ENCODE measurements at regions not wholly inside any gene's neighbourhood (a gene's known extent, or its start where the extent isn't known, plus 50 kb on each side); places are given as distances from the start of the nearest gene placed in this dataset.

- CTCF ChIA-PET = no interaction called here
- no peak for ATAC-seq
- no peaks in the 10 kb centered on the region for H3K36me3 Mint-ChIP-seq (ENCODE audit: low read depth)
- no peaks in the 10 kb centered on the region for H3K4me1 Mint-ChIP-seq
- POLR2A ChIA-PET = no interaction called here
- no peak for DNase-seq
- intact Hi-C loops (cut with DNase I, micrococcal nuclease) = no loop called here
- H3K9me3 Mint-ChIP-seq (ENCODE audit: low read depth) = no peaks in the 10 kb centered on the region
- H3K27me3 Mint-ChIP-seq = no peaks in the 10 kb centered on the region
- no peak overlapping the region for H3K4me3 Mint-ChIP-seq
- no peak overlapping the region for H3K27ac Mint-ChIP-seq
Observed at GRCh38 chr18:23365602-23366001, 87.5 kb upstream of the RIOK3 start.

GRCh38 chr18:23369266-23369665, 83.8 kb upstream of the RIOK3 start:
- DNase-seq (no peak), ATAC-seq (no peak)
- H3K27ac Mint-ChIP-seq = no peak overlapping the region
- H3K9me3 Mint-ChIP-seq (ENCODE audit: low read depth) = no peaks in the 10 kb centered on the region
- H3K4me3 Mint-ChIP-seq = no peak overlapping the region
- POLR2A ChIA-PET = interaction anchor here (0.6 kb wide), 1 partner anchor 568 kb away, joined by 5 read pairs; no protein-coding TSS in a partner anchor
- H3K4me1 Mint-ChIP-seq = no peaks in the 10 kb centered on the region
- peaks cover 2% of the 10 kb centered on the region for H3K36me3 Mint-ChIP-seq (ENCODE audit: low read depth)
- no peaks in the 10 kb centered on the region for H3K27me3 Mint-ChIP-seq
- CTCF ChIA-PET = interaction anchor here (1.1 to 1.7 kb wide), 2 partner anchors 10 to 15 kb away, joined by 4 to 5 read pairs; no protein-coding TSS in a partner anchor
- intact Hi-C loops (cut with DNase I, micrococcal nuclease) = no loop called here

- Mint-ChIP-seq H3K4me3 (no peak overlapping the region), H3K27me3 (no peaks in the 10 kb centered on the region), H3K9me3 (ENCODE audit: low read depth) (no peaks in the 10 kb centered on the region), H3K36me3 (ENCODE audit: low read depth) (peaks cover 2% of the 10 kb centered on the region), H3K4me1 (peaks cover 14% of the 10 kb centered on the region), H3K27ac (no peak overlapping the region)
- intact Hi-C loops (cut with DNase I, micrococcal nuclease) = no loop called here
- ATAC-seq (no peak), DNase-seq (no peak)
- ChIA-PET POLR2A (no interaction called here), CTCF (no interaction called here)
Observed at GRCh38 chr18:23373570-23373969, 79.5 kb upstream of the RIOK3 start.

GRCh38 chr18:23377669-23378301, 75.3 kb upstream of the RIOK3 start:
- Mint-ChIP-seq H3K27ac (peak overlapping the region; percentile 69), H3K27me3 (no peaks in the 10 kb centered on the region), H3K36me3 (ENCODE audit: low read depth) (peaks cover 2% of the 10 kb centered on the region), H3K4me1 (peaks cover 16% of the 10 kb centered on the region), H3K4me3 (no peak overlapping the region), H3K9me3 (ENCODE audit: low read depth) (no peaks in the 10 kb centered on the region)
- intact Hi-C loops (cut with DNase I, micrococcal nuclease) = loop anchor here (1.0 to 2.0 kb wide), 3 partner anchors 37 to 246 kb away; no protein-coding TSS in a partner anchor
- CTCF ChIA-PET = interaction anchor here (0.6 to 2.7 kb wide), 5 partner anchors 18 to 576 kb away, joined by 3 to 14 read pairs (median 7); no protein-coding TSS in a partner anchor
- POLR2A ChIA-PET = no interaction called here
- ATAC-seq (peak; percentile 89), DNase-seq (peak; percentile 11)

GRCh38 chr18:23378302-23378686, 74.8 kb upstream of the RIOK3 start:
- POLR2A ChIA-PET = no interaction called here
- peaks cover 16% of the 10 kb centered on the region for H3K4me1 Mint-ChIP-seq
- CTCF ChIA-PET = interaction anchor here (0.6 to 2.7 kb wide), 9 partner anchors 8 to 577 kb away, joined by 3 to 14 read pairs (median 7); no protein-coding TSS in a partner anchor
- intact Hi-C loops (cut with DNase I, micrococcal nuclease) = loop anchor here in 1 of 2 experiments (1.0 kb wide), 1 partner anchor 247 kb away; no protein-coding TSS in a partner anchor
- peak overlapping the region; percentile 69 for H3K27ac Mint-ChIP-seq
- ATAC-seq = no peak
- no peaks in the 10 kb centered on the region for H3K9me3 Mint-ChIP-seq (ENCODE audit: low read depth)
- no peak overlapping the region for H3K4me3 Mint-ChIP-seq
- no peaks in the 10 kb centered on the region for H3K27me3 Mint-ChIP-seq
- no peak for DNase-seq
- H3K36me3 Mint-ChIP-seq (ENCODE audit: low read depth) = peaks cover 4% of the 10 kb centered on the region

GRCh38 chr18:23380001-23380550, 73.0 kb upstream of the RIOK3 start:
- intact Hi-C loops (cut with DNase I, micrococcal nuclease) = no loop called here
- Mint-ChIP-seq H3K4me1 (peaks cover 22% of the 10 kb centered on the region), H3K9me3 (ENCODE audit: low read depth) (no peaks in the 10 kb centered on the region), H3K27ac (no peak overlapping the region), H3K27me3 (no peaks in the 10 kb centered on the region), H3K36me3 (ENCODE audit: low read depth) (peaks cover 5% of the 10 kb centered on the region), H3K4me3 (no peak overlapping the region)
- DNase-seq (no peak), ATAC-seq (no peak)
- ChIA-PET CTCF (interaction anchor here (0.6 to 2.7 kb wide), 7 partner anchors 11 to 447 kb away, joined by 3 to 11 read pairs (median 3); partner anchors contain the start of gene RBBP8), POLR2A (no interaction called here)

- intact Hi-C loops (cut with DNase I, micrococcal nuclease) = no loop called here
- peaks cover 5% of the 10 kb centered on the region for H3K36me3 Mint-ChIP-seq (ENCODE audit: low read depth)
- POLR2A ChIA-PET = no interaction called here
- no peak for DNase-seq
- no peak overlapping the region for H3K27ac Mint-ChIP-seq
- CTCF ChIA-PET = interaction anchor here (0.6 kb wide), 1 partner anchor 298 kb away, joined by 3 read pairs; no protein-coding TSS in a partner anchor
- ATAC-seq = no peak
- no peaks in the 10 kb centered on the region for H3K9me3 Mint-ChIP-seq (ENCODE audit: low read depth)
- no peak overlapping the region for H3K4me3 Mint-ChIP-seq
- no peaks in the 10 kb centered on the region for H3K27me3 Mint-ChIP-seq
- H3K4me1 Mint-ChIP-seq = peaks cover 29% of the 10 kb centered on the region
Observed at GRCh38 chr18:23380817-23381216, 72.3 kb upstream of the RIOK3 start.

- CTCF ChIA-PET = no interaction called here
Observed at GRCh38 chr18:23383494-23383893, 69.6 kb upstream of the RIOK3 start.

GRCh38 chr18:23384778-23385736, 68.0 kb upstream of the RIOK3 start:
- Mint-ChIP-seq H3K27ac (peak overlapping the region; percentile 17), H3K4me1 (peaks cover 12% of the 10 kb centered on the region), H3K27me3 (no peaks in the 10 kb centered on the region), H3K36me3 (ENCODE audit: low read depth) (peaks cover 5% of the 10 kb centered on the region), H3K9me3 (ENCODE audit: low read depth) (no peaks in the 10 kb centered on the region), H3K4me3 (no peak overlapping the region)
- ATAC-seq (no peak), DNase-seq (no peak)
- intact Hi-C loops (cut with DNase I, micrococcal nuclease) = no loop called here
- ChIA-PET CTCF (interaction anchor here (0.7 to 1.1 kb wide), 3 partner anchors 15 to 157 kb away, joined by 4 read pairs; no protein-coding TSS in a partner anchor), POLR2A (interaction anchor here (0.7 kb wide), 1 partner anchor 120 kb away, joined by 8 read pairs; no protein-coding TSS in a partner anchor)

More at GRCh38 chr18:23383494-23383893, 69.6 kb upstream of the RIOK3 start:
- Mint-ChIP-seq H3K36me3 (ENCODE audit: low read depth) (peaks cover 5% of the 10 kb centered on the region), H3K9me3 (ENCODE audit: low read depth) (no peaks in the 10 kb centered on the region), H3K4me1 (peaks cover 15% of the 10 kb centered on the region), H3K27ac (no peak overlapping the region), H3K27me3 (no peaks in the 10 kb centered on the region), H3K4me3 (no peak overlapping the region)
- ATAC-seq (no peak), DNase-seq (no peak)
- POLR2A ChIA-PET = interaction anchor here (0.7 kb wide), 1 partner anchor 626 kb away, joined by 6 read pairs; no protein-coding TSS in a partner anchor
- intact Hi-C loops (cut with DNase I, micrococcal nuclease) = no loop called here

- CTCF ChIA-PET = interaction anchor here (1.1 kb wide), 1 partner anchor 20 kb away, joined by 4 read pairs; no protein-coding TSS in a partner anchor
- POLR2A ChIA-PET = interaction anchor here (0.7 kb wide), 1 partner anchor 39 kb away, joined by 3 read pairs; no protein-coding TSS in a partner anchor
- H3K9me3 Mint-ChIP-seq (ENCODE audit: low read depth) = no peaks in the 10 kb centered on the region
- H3K4me1 Mint-ChIP-seq = peaks cover 12% of the 10 kb centered on the region
- H3K4me3 Mint-ChIP-seq = no peak overlapping the region
- peaks cover 5% of the 10 kb centered on the region for H3K36me3 Mint-ChIP-seq (ENCODE audit: low read depth)
- ATAC-seq = no peak
- intact Hi-C loops (cut with DNase I, micrococcal nuclease) = no loop called here
- DNase-seq = no peak
- H3K27me3 Mint-ChIP-seq = no peaks in the 10 kb centered on the region
- H3K27ac Mint-ChIP-seq = no peak overlapping the region
Observed at GRCh38 chr18:23386317-23386716, 66.8 kb upstream of the RIOK3 start.

GRCh38 chr18:23387265-23387664, 65.8 kb upstream of the RIOK3 start:
- H3K36me3 Mint-ChIP-seq (ENCODE audit: low read depth) = peaks cover 5% of the 10 kb centered on the region

More at GRCh38 chr18:23387265-23387664, 65.8 kb upstream of the RIOK3 start:
- no peak overlapping the region for H3K27ac Mint-ChIP-seq
- DNase-seq (no peak), ATAC-seq (no peak)
- H3K27me3 Mint-ChIP-seq = no peaks in the 10 kb centered on the region
- no peaks in the 10 kb centered on the region for H3K9me3 Mint-ChIP-seq (ENCODE audit: low read depth)
- POLR2A ChIA-PET = no interaction called here
- CTCF ChIA-PET = interaction anchor here (0.5 to 1.5 kb wide), 3 partner anchors 19 to 243 kb away, joined by 3 read pairs; no protein-coding TSS in a partner anchor
- intact Hi-C loops (cut with DNase I, micrococcal nuclease) = no loop called here
- H3K4me1 Mint-ChIP-seq = peaks cover 12% of the 10 kb centered on the region
- H3K4me3 Mint-ChIP-seq = no peak overlapping the region
